Epithelial cell of proximal tubule (primary cell): ENCODE measurements at regions not wholly inside any gene's neighbourhood (a gene's known extent, or its start where the extent isn't known, plus 50 kb on each side); places are given as distances from the start of the nearest gene placed in this dataset.

Experiments used
- DNase-seq: peaks from one replicate; pipeline ENCODE4 v3.0.0-alpha.2; 2011; ENCODE audit warnings: low read depth
- H3K4me3 ChIP-seq: 2 replicates; pipeline ENCODE4 v1.5.1; 2011; ENCODE audit warnings: low read depth, mild to moderate bottlenecking, low read length
- TF ChIP-seq, protein P1 (sequence below): conservative IDR thresholded peaks from 2 replicates; pipeline ENCODE4 v1.5.1; 2012; ENCODE audit warnings: low read depth, mild to moderate bottlenecking, low read length

DNA sequence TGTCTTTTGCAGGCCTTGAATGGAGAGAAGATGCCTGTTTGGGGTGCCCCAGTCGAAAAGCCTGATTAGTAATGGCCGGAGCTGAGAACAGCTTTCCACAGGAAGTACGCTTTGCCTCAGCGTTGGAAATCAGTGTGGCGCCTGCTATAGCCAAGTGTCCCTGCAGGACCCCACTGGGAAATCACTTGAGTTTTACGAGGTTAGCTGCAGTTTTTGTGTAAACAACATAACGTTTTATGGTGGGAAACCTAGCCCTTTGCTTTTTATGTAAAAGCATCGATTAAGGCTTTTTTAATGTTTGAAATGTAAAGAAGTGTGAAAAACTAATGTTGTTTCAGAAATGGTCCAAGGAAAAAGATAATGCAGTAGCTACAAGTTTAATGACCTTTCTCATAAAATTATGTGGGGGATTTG, 234.2 kb downstream of the TTC32 start:
- DNase-seq, result no peak
- TF ChIP-seq, protein P1, sequence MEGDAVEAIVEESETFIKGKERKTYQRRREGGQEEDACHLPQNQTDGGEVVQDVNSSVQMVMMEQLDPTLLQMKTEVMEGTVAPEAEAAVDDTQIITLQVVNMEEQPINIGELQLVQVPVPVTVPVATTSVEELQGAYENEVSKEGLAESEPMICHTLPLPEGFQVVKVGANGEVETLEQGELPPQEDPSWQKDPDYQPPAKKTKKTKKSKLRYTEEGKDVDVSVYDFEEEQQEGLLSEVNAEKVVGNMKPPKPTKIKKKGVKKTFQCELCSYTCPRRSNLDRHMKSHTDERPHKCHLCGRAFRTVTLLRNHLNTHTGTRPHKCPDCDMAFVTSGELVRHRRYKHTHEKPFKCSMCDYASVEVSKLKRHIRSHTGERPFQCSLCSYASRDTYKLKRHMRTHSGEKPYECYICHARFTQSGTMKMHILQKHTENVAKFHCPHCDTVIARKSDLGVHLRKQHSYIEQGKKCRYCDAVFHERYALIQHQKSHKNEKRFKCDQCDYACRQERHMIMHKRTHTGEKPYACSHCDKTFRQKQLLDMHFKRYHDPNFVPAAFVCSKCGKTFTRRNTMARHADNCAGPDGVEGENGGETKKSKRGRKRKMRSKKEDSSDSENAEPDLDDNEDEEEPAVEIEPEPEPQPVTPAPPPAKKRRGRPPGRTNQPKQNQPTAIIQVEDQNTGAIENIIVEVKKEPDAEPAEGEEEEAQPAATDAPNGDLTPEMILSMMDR, result no peak
- H3K4me3 ChIP-seq, result no peak overlapping the region

DNA sequence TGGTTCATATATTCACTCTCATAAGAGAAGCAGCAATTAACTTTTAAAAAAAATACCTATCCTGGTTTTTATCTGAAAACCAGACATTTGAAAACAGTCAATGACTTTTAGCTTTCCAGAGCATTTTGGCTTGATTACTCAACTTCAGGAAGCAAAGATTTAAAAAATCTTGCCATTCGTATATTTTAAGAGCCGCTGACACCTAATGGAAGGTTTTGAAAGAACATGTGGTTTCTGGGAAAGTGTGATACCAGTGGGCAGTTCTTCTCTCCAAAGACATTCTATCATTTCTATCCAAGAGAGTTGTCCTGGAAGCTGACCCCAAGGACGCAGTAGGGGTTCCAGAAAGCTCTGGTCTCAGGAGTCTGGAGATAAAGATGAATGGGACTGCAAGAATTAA, 234.7 kb downstream of the TTC32 start:
- TF ChIP-seq, protein P1, result peak; percentile 58
- DNase-seq, result no peak

DNA sequence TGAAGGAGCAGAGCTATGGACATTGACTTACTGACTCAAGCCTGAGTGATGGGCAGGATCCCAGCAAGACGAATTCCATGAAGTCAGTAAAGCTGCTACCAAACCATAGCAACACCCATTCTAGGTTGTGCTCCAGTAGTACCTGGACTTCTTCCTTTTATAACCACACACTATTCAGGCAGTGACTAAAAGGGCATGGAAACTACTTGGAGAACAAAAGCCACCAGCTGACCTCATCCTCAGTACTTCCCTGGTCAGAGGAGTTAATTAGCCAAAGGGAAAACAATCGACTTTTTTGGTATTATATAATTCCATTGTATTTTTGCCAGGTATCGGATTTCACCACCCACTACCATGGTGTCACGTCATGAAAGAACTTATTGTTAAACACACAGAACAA, 237.1 kb downstream of the TTC32 start:
- no peak for DNase-seq
- H3K4me3 ChIP-seq, result no peak overlapping the region
- TF ChIP-seq, protein P1, result no peak

More for the DNA sequence above, 234.7 kb downstream of the TTC32 start:
- no peak overlapping the region for H3K4me3 ChIP-seq

DNA sequence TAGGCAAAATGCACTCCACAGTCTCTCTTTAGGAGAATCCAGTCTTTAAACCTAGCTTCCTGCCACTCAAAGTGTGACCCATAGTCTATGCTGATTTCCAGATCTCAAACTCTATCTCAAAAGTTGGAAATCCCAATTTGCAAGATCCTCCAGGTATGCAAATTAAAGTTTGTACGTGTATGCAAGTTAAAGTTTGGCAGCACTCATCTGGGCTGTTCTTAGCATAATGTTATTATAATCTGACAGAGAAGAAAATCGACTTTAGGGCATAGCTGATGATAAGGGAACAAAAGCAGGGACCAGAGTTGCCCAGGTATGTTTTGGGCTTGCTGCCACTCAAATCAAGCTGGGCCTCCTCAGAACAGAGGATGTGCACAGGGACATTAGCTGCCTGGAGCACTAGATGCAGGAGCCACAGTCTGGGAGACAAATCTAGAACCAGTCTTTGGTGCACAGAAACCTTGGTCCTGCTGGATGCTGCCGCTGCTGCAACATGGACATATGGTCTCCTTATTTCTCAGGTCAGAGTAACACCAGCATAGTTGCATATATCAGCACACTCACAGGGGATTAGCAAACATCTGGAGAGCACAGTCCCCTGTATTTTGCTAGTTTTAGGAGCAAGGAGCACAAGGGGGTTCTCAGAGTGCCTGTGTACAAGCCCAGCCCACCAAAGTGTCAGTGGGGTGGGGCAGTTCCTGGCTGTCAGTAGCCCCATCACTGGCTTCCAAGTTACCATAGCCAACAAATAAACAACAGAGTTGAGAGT, 242.6 kb downstream of the TTC32 start:
- DNase-seq, result no peak
- TF ChIP-seq, protein P1, result no peak
- no peak overlapping the region for H3K4me3 ChIP-seq

DNA sequence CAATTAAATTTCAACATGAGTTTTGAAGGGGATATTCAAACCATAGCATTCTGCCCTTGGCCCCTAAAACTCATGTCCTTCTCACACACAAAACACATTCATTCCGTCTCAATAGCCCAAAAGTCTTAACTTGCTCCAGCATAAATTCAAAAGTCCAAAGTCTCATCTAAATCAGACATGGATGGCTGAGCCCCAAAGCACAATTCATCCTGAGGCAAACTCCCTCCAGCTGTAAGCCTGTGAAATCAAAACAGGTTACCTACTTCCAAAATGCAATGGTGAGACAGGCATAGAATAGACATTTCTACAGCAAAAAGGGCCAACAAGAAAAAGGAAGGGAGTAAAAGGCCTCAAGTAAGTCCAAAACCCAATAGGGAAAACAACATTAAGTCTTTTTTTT, 245.8 kb downstream of the TTC32 start:
- H3K4me3 ChIP-seq, result no peak overlapping the region
- no peak for DNase-seq
- TF ChIP-seq, protein P1, result peak; percentile 16

DNA sequence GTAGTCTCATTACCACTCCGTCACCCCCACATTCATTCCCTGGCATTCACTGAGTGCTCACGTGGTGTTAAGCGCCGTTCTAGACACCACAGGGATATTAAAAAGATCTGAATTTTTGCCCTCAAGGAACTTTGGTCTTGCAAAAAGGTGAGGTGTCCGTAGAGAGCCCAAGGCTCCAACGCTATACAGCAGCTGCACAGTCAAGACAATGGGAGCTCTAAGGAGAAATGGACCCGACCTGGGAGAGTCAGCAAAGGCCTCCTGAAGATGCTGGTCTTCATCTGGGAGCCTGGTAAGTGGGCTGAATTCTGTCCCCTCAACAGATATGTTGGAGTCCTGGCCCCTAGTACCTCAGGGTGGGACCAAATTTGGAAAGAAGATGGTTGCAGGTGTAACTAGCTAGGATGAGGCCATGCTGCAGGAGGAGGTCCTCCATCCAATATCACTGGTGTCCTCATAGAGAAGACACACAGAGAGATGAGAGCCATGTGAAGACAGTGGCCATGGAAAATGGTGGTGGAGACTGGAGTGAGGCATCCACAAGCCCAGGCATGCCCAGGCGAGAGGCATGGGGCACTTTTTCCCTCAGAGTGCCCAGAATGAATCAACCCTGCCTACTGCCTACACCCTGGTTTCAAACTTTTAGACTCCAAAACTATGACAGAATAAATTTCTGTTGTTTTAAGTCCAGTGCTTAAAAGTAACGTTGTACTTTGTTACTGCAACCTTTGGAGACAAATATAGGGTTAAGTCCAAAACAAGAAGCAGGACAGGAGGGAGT, 247.3 kb downstream of the TTC32 start:
- TF ChIP-seq, protein P1, result no peak
- no peak for DNase-seq
- no peak overlapping the region for H3K4me3 ChIP-seq
